BJ (cell line): ENCODE measurements at regions not wholly inside any gene's neighbourhood (a gene's known extent, or its start where the extent isn't known, plus 50 kb on each side); places are given as distances from the start of the nearest gene placed in this dataset.

Experiments
- CTCF ChIA-PET: fragments of 350-600 bp; formaldehyde crosslinking; extraction: SDS; loops from one replicate; lab custom pipeline; 2021; ENCODE audit warnings: antibody characterized with exemption, inconsistent platforms; lab: Yijun Ruan, JAX
- POLR2A ChIA-PET: fragments of 300-600 bp; sonication (Branson Sonifier 250); formaldehyde crosslinking; extraction: SDS; loops from one replicate; lab custom pipeline; 2021; ENCODE audit warnings: antibody characterized with exemption; lab: Charles Lee
- DNase-seq: peaks from one replicate; pipeline ENCODE4 v3.0.0-alpha.2; 2011; ENCODE audit warnings: low read depth
- H3K27me3 ChIP-seq: 2 replicates; pipeline ENCODE4 v1.6.0; 2011; ENCODE audit warnings: low read length; ENCODE audit not compliant: control insufficient read depth, insufficient read depth
- H3K36me3 ChIP-seq: 2 replicates; pipeline ENCODE4 v1.5.1; 2011; ENCODE audit warnings: low read length; ENCODE audit not compliant: control insufficient read depth, insufficient read depth
- H3K4me3 ChIP-seq: 2 replicates; pipeline ENCODE4 v1.5.1; 2011; ENCODE audit warnings: low read depth, mild to moderate bottlenecking, control low read depth, low read length
- CTCF ChIP-seq: IDR thresholded peaks from 2 replicates; pipeline ENCODE4 v1.5.1; 2011; ENCODE audit warnings: low read depth, mild to moderate bottlenecking, control low read depth, inconsistent platforms, low read length, moderate library complexity; ENCODE audit not compliant: insufficient read depth

DNA sequence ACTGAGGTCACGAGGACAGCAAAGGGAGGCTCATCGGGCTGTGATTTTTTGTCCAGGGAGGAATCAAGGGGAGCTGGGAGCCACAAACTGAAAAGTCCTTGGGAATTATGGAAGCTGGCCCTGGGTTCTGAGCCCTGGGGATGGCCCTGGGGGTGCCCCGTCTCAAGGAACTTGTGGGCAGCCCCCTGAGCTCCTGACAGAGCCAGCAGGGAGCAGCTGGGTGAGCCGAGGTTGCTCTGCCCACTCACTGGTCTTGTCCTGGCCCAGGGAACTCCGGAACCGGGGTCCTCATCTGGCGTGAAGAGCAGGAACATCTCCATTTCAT lies 61.3 kb upstream of the HDAC4 start:
- DNase-seq = no peak
- Histone ChIP-seq H3K36me3 (no peaks in the 10 kb centered on the region), H3K4me3 (no peak overlapping the region), H3K27me3 (no peaks in the 10 kb centered on the region)
- POLR2A ChIA-PET = no interaction called here
- TF ChIP-seq CTCF = no peak
- CTCF ChIA-PET = no interaction called here

GRCh38 chr2:239461291-239462190 lies 60.7 kb upstream of the HDAC4 start:
- ChIA-PET POLR2A (no interaction called here), CTCF (no interaction called here)
- DNase-seq = no peak
- no peaks in the 10 kb centered on the region for H3K27me3 ChIP-seq
- no peak for TF ChIP-seq CTCF
- no peak overlapping the region for H3K4me3 ChIP-seq
- H3K36me3 ChIP-seq = no peaks in the 10 kb centered on the region

GRCh38 chr2:239460780-239461179 lies 60.0 kb upstream of the HDAC4 start:
- TF ChIP-seq CTCF = no peak
- H3K27me3 ChIP-seq = no peaks in the 10 kb centered on the region
- CTCF ChIA-PET = no interaction called here
- H3K36me3 ChIP-seq = no peaks in the 10 kb centered on the region
- POLR2A ChIA-PET = no interaction called here
- no peak for DNase-seq
- no peak overlapping the region for H3K4me3 ChIP-seq

GRCh38 chr2:239459606-239460005 lies 58.8 kb upstream of the HDAC4 start:
- Histone ChIP-seq H3K36me3 (no peaks in the 10 kb centered on the region), H3K27me3 (no peaks in the 10 kb centered on the region; the same call in 1 of the 2 replicates), H3K4me3 (no peak overlapping the region)
- ChIA-PET CTCF (no interaction called here), POLR2A (no interaction called here)
- DNase-seq = no peak
- no peak for TF ChIP-seq CTCF

GRCh38 chr2:239459056-239459455 lies 58.2 kb upstream of the HDAC4 start:
- no peak overlapping the region for H3K4me3 ChIP-seq
- no peaks in the 10 kb centered on the region; the same call in 1 of the 2 replicates for H3K27me3 ChIP-seq
- DNase-seq = no peak
- POLR2A ChIA-PET = no interaction called here
- no peaks in the 10 kb centered on the region for H3K36me3 ChIP-seq
- no peak for TF ChIP-seq CTCF
- CTCF ChIA-PET = no interaction called here
